ENCODE measurements at regions not wholly inside any gene's neighbourhood (a gene's known extent, or its start where the extent isn't known, plus 50 kb on each side); places are given as distances from the start of the nearest gene placed in this dataset.

DNA sequence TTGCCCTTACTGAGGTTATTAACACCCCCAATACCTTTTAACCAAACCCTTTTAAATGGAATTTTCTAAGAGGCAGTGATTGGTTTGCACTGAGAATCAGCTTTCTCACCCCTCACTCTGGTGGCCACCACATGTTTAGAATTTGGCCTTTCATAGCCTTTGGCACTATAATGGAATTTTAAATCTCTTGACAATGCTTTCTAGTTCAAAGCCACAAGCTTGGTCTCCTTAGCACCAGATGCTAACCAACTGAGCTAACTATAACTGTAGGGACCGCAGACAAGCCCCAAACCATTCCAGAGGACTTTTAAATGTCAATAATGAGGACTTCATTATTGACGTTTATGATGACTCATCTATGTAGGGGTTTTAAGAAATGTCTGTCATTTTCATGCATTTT lies 238.7 kb upstream of the SNX7 start:
- DNase-seq (ENCODE audit: low spot score) = no peak

DNA sequence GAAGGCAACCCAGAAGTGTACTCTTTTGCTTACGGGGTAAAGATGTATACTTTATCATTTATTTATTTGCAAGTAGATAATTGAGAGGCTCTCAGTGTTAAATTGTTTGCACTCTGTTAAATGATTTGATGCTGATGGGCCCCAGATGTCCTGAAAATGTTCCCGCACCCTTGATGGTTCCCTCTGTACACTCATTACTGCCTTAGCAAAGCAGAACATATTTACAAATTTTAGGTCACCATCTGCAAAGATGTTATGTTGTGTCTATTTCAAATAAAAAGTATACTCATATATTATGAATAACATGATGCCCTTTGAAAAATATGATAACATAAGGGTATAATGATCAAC lies 240.5 kb upstream of the SNX7 start:
- DNase-seq (ENCODE audit: low spot score) = no peak

DNA sequence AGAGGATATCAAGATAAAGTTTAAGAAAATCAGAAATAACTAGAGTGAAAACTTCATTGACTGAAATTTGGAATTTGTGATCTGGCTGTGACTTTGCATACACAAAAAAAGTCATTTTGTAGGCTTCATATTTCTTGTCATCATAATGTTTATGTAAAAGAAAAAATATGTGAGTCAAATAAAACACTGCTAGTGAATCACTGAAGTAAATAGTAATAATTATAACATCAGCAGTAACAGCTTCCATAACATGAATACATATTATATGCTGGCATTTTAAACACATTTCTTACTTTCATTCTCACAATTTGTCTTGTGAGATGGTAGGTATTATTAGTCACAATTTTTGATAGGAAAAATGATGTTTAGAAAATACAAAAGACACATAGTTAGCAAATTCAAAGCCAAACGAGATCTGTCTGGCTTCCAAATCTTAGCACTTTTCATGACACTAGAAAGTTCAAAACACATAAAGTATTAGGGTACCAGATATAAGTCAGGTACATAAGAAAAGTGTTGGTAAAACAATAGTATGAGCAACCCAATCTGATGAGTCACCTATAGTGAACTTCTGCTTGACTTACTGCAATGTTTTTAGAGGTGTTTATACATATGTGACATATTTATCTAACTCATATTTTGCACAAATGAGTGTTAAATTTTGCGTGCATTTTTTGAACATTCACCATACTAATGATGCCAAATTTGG lies 241.0 kb upstream of the SNX7 start:
- DNase-seq (ENCODE audit: low spot score) = no peak

DNA sequence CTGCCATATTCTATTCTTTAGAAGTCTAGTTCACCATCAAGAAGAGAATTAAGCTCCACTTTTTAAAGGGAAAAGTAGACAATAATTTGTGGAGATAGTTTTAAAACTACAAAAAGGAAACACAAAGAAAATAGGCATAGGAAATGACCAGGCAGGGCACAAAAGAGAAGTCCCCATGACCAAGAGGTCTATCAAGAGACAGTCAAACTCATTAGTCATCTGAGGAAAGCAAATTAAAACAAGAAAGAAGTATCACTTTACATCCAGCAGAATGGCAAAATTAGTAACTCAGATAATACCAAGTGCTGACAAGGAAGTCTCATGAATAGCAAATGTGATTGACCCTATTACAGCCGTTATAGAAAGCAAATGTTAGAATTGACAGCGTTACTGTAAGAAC lies 243.7 kb upstream of the SNX7 start:
- no peak for DNase-seq (ENCODE audit: low spot score)

DNA sequence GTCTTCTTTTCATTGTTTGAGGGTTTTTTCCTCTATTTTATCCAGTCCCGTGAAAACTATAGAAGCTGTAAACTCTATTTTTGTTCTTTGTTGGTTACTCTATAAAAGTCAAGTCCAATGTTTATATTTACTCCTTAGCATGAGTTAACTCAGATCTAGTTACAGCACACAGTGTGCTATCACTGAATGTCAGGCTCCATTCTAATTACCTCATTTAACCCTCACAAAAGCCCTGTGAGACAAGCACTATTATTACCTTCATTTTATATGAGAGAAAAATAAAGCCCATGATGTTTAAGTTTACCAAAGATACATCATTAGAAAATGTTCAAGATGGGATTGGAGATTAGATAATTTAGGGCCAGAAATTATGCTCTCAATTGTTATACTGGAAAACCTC lies 251.4 kb upstream of the SNX7 start:
- DNase-seq (ENCODE audit: low spot score) = no peak

- DNase-seq (ENCODE audit: low spot score) = no peak
Observed at GRCh38 chr1:98406352-98407088, 255.0 kb upstream of the SNX7 start.

- no peak for DNase-seq (ENCODE audit: low spot score)
Observed at GRCh38 chr1:98405581-98406074, 255.9 kb upstream of the SNX7 start.

GRCh38 chr1:98404866-98405265 lies 256.7 kb upstream of the SNX7 start:
- no peak for DNase-seq (ENCODE audit: low spot score)

- no peak for DNase-seq (ENCODE audit: low spot score)
Observed at GRCh38 chr1:98403963-98404480, 257.5 kb upstream of the SNX7 start.

- no peak for DNase-seq (ENCODE audit: low spot score)
Observed at GRCh38 chr1:98402860-98403259, 258.7 kb upstream of the SNX7 start.

DNA sequence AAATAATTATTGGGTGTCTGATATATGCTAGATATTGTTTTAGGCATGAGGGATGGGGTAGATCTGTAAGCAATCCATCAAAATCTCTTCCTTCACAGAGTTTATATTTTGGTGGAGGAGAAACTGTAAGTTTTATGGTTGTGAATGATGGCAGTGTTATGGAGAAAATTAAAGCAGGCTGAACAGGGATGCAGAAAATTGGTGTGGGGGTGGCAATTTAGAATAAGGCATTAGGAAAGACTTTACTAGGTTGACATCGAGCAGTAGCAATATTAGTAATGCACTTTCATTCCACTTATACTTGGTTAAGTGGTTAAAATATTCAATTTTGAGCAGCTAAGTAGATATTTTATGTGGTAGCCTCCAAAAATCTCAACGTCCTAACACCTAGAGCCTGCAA lies 261.1 kb upstream of the SNX7 start:
- no peak for DNase-seq (ENCODE audit: low spot score)

DNA sequence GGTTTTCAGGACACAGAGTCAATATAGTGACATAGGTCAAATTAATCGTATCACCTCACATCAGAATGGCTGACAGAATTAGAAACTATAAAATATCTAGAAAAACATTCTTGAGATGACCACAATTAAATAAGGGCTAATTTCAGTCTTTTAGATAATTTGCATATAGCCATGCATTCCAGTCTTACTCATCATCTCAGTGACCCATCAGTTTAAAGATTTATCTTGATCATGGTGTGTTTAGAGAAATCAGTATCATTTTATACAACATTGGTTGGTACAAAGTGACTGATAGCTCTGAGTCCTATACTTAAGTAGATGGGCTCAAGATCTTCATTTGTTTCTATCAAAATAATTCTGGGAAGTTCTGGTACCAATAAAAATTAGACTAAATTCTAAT lies 262.3 kb upstream of the SNX7 start:
- no peak for DNase-seq (ENCODE audit: low spot score)

DNA sequence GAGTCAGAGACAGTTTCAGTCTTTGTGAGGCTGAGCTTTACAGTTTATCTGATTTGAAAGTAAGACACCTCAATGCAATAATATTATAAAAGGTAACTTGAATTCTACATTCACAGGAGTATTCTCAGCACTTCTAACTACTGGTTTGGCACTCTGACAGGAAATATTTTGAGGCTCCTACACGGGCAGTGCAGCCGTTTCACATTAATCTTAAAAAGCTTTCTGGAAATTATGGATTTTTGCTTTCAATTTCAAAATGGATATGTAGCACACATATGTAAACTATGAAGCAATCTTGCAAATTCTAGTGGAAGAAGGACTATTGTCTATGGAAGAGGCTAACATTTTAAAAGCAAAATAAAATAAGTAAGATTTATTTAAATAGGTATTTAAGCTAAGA lies 262.9 kb upstream of the SNX7 start:
- no peak for DNase-seq (ENCODE audit: low spot score)

DNA sequence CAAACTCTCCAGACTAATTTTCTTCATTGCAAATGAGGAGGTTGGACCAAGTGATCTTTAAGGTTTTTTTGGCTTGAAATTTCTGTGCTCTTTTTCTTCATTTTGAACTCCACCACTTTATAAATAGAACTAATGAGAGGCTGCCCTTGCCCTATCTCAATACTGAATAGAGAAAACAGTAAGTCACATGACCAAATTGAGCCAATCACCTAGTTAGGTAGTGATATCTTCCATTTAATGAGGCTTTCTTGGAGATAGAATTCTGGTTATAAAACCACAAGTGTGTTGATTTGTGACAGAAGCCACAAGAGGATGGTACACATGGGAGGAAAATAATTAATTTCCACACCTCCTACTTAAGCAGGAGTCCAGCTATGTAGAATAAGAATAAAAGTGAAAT lies 263.4 kb upstream of the SNX7 start:
- DNase-seq (ENCODE audit: low spot score) = no peak

- DNase-seq (ENCODE audit: low spot score) = no peak
Observed at GRCh38 chr1:98393719-98394118, 267.8 kb upstream of the SNX7 start.

DNA sequence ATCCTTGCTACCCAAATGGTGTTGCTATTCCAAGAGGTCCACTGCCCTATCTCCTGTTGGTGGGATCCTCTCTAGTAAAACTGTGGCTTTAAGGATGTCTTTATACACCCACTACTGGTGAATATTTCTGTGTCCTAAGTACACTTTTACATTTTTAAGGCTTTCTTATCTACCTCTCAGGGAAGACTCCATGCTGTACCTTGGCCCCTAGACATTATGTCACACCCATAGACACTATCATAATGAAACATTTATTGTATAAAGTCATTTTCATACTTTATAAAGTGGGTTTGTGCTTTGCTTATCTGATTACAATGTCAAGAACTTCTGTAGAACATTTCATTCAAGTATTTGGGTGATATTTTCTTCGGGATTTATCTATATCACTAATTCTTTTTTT lies 270.3 kb upstream of the SNX7 start:
- no peak for DNase-seq (ENCODE audit: low spot score)

- no peak for DNase-seq (ENCODE audit: low spot score)
Observed at GRCh38 chr1:98389809-98390208, 271.7 kb upstream of the SNX7 start.

- no peak for DNase-seq (ENCODE audit: low spot score)
Observed at GRCh38 chr1:98388441-98388840, 273.1 kb upstream of the SNX7 start.

DNA sequence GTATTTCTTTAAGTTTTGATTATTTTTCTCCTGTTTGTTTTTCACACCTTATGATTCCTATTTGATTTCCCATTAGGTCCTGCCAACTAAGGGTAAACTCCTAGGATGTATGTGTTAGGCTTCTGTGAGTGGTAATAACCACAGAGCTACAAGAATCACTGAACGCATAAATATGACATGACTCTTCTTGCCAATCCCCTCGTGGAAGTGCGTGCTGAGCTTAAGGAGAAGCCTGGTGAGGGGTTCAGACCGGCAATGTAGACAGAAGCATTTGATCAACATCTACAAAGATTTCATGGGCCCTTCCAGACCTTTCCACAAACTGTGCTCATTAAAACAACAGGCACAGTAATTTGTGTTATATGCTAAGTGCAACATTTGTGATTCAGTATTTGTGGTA lies 273.8 kb upstream of the SNX7 start:
- DNase-seq (ENCODE audit: low spot score) = no peak

DNA sequence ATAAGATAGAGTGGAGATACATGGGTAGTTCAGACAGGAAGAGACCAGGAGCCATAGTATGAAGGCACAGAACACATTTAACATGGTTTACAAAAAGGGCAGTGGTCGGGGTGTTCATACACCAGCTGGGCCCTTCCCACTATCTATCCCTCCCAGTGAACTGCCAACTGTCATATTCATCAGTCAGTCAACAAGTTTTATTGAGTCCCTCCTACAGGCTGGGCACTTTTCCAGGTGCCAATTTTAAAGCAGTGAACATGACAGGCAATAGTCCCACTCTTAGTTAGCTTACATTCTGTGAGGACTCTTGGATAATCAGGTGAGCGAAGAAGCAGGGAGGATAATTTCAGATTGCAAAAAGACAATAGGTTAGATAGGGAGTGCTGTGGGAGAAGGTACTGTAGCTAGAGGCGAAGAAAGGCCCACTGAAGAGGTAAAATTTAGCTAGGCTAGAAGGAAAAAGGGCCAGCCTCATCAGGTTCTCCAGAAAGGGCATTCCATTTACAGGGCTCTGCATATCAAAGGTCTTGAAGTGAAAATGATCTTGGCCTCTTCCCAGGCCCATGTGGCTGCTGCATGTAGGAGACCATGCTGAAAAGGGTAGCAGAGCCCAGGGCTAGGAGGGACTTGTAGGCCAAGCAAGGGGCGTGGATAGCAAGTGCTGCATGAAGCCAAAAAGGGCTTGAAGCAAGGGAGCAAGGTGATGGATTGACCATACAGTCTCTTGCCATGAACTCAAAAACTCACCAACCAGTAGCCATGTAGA lies 274.7 kb upstream of the SNX7 start:
- no peak for DNase-seq (ENCODE audit: low spot score)

DNA sequence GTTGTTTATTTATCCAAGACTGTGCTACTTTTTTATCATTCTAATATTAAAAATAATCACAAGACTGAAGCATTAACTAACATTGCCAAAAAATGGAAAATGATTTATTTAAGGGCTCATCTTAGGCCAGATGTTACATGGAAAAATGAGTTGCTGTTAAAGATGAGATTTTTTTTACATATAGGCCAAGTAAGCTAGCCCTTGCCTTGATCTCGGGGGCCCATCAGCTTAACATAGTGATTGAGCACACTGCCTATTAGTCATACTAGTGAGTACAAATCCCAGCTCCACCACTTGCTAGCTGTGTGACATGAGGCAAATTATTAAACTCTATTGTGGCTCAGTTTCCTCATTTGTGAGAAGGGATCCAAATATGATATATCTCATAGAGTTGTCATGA lies 275.9 kb upstream of the SNX7 start:
- DNase-seq (ENCODE audit: low spot score) = no peak

DNA sequence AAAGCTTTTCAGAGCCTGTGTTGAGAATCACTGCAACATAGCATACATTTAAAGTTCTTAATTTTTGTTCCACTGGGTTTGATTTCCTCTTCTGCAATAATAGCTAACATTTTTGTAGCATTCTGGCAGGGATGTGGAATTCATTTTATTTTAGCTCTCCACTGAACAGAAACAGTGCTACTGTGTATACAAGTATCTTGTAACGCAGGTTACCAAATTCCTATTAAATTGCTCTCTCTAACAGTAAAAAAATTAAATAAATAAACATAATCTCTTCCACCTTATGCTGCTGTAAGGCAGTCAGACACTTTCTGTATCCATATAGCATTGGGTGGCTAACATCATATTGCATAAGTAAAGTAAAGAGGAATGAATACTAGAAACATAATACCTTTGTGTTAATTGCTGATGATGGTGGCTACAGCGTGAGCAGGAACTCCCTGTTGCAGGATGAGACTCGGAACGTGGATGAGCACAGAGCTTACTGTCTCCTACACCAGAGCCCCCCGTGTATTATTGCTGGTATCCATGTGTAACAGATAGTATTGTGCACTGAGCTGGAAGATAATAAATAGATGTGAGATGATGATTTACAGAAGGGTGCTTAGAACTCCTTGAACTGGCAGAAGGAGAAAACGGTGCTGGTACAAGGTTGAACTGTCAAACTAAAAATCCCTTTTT lies 276.9 kb upstream of the SNX7 start:
- DNase-seq (ENCODE audit: low spot score) = no peak

Measured in hematopoietic multipotent progenitor cell treated with erythropoietin and hydrocortisone succinate and interleukin-3 and kit ligand, for 17 days (in vitro differentiated cells).